Endothelial cell of umbilical vein (primary cell): ENCODE measurements at regions not wholly inside any gene's neighbourhood (a gene's known extent, or its start where the extent isn't known, plus 50 kb on each side); places are given as distances from the start of the nearest gene placed in this dataset.

Experiments used
- BruUV-seq: library from RNA; stranded (reverse); fragments of 400-500 nt; replicated peaks from 2 replicates; lab custom pipeline; 2021; lab: Mats Ljungman, UMichigan
- CTCF ChIA-PET: fragments of 300-600, 350-600 bp; sonication (Branson Sonifier 250); formaldehyde crosslinking; loops from one replicate; lab custom pipeline; 2021; ENCODE audit warnings: antibody characterized with exemption, inconsistent platforms; lab: Charles Lee
- POLR2A ChIA-PET: fragments of 300-600, 350-600 bp; sonication (Branson Sonifier 250); formaldehyde crosslinking; loops from one replicate; lab custom pipeline; 2021; ENCODE audit warnings: antibody characterized with exemption, inconsistent platforms; lab: Charles Lee
- DNase-seq: peaks from one replicate; pipeline ENCODE4 v3.0.0-alpha.2; 2011; ENCODE audit warnings: low read depth, low spot score
- FAIRE-seq: peaks from 2 replicates; lab custom pipeline; 2011; peaks lifted over from hg19 to GRCh38; lab: Jason Lieb, UNC
- H2AFZ ChIP-seq: 2 replicates; pipeline ENCODE4 v1.6.0; 2012; ENCODE audit warnings: low read depth, low read length, control low read depth, inconsistent platforms
- H3K27ac ChIP-seq: 2 replicates; pipeline ENCODE4 v1.5.1; 2011; ENCODE audit warnings: low read depth, mild to moderate bottlenecking, control low read depth, low read length, moderate library complexity; ENCODE audit not compliant: insufficient read depth
- H3K27me3 ChIP-seq, 2 experiments: 2 replicates each; pipeline versions ENCODE4 v1.6.0 to v1.6.1; 2011; ENCODE audit warnings: low read length in 2 of 2, mixed read lengths in 1 of 2; ENCODE audit not compliant: control insufficient read depth in 2 of 2, insufficient read depth in 2 of 2
- H3K36me3 ChIP-seq, 2 experiments: 2 replicates in 1 of 2; 3 replicates in 1 of 2; pipeline ENCODE4 v1.5.1; 2011; ENCODE audit warnings: low read length in 2 of 2, mild to moderate bottlenecking in 1 of 2, moderate library complexity in 1 of 2; ENCODE audit not compliant: control insufficient read depth in 2 of 2, insufficient read depth in 2 of 2; ENCODE audit errors: extremely low read depth in 1 of 2
- H3K4me1 ChIP-seq: 3 replicates; pipeline ENCODE4 v1.5.1; 2011; ENCODE audit warnings: mild to moderate bottlenecking, low read length; ENCODE audit not compliant: control insufficient read depth, insufficient read depth; ENCODE audit errors: extremely low read depth
- H3K4me2 ChIP-seq: 2 replicates; pipeline ENCODE4 v1.6.1; 2011; ENCODE audit warnings: low read length, control low read depth, mixed read lengths; ENCODE audit not compliant: insufficient read depth
- H3K4me3 ChIP-seq, 3 experiments: fragments of 200-600 bp in 1 of 3; sonication (generic), shearing (Covaris generic) in 1 of 3; replicated peaks in 1 of 3; 2 replicates each; pipeline ENCODE4 v1.5.1; 2011 to 2016; ENCODE audit warnings: control low read depth in 3 of 3, low read length in 3 of 3, mild to moderate bottlenecking in 2 of 3, inconsistent platforms in 1 of 3, low read depth in 1 of 3, moderate library complexity in 1 of 3; ENCODE audit not compliant: insufficient read depth in 1 of 3
- H3K79me2 ChIP-seq: 2 replicates; pipeline ENCODE4 v1.6.0; 2012; ENCODE audit warnings: low read length, inconsistent platforms; ENCODE audit not compliant: control insufficient read depth, insufficient read depth
- H3K9ac ChIP-seq: replicated peaks from 2 replicates; pipeline ENCODE3; 2011; ENCODE audit warnings: low read length, control low read depth; ENCODE audit not compliant: insufficient read depth; ENCODE audit errors: extremely low read depth
- H3K9me1 ChIP-seq: replicated peaks from 3 replicates; pipeline ENCODE4 v1.6.0; 2011; ENCODE audit warnings: mild to moderate bottlenecking, low read length; ENCODE audit not compliant: control insufficient read depth, insufficient read depth; ENCODE audit errors: extremely low read depth
- H3K9me3 ChIP-seq: replicated peaks from 2 replicates; pipeline ENCODE4 v1.5.1; 2012; ENCODE audit warnings: low read length, inconsistent platforms; ENCODE audit not compliant: control insufficient read depth, insufficient read depth
- H4K20me1 ChIP-seq: replicated peaks from 2 replicates; pipeline ENCODE3; 2011; ENCODE audit warnings: mild to moderate bottlenecking, low read length; ENCODE audit not compliant: control insufficient read depth, insufficient read depth; ENCODE audit errors: extremely low read depth
- EZH2 ChIP-seq: IDR thresholded peaks from 2 replicates; pipeline ENCODE4 v1.6.1; 2012; ENCODE audit warnings: borderline replicate concordance, low read depth, mild to moderate bottlenecking, moderate library complexity, low read length, inconsistent platforms; ENCODE audit not compliant: severe bottlenecking
- FOS ChIP-seq: IDR thresholded peaks from 2 replicates; pipeline ENCODE4 v1.6.1; 2011; ENCODE audit warnings: mild to moderate bottlenecking, low read length, moderate library complexity, borderline replicate concordance; ENCODE audit not compliant: insufficient read depth
- GATA2 ChIP-seq: IDR thresholded peaks from 2 replicates; pipeline ENCODE4 v1.7.0; 2011; ENCODE audit warnings: low read depth, mild to moderate bottlenecking, moderate library complexity, mixed read lengths, low read length; ENCODE audit not compliant: insufficient read length, insufficient read depth
- JUN ChIP-seq: IDR thresholded peaks from 2 replicates; pipeline ENCODE4 v1.6.1; 2011; ENCODE audit warnings: borderline replicate concordance, low read depth; ENCODE audit not compliant: insufficient read length, insufficient read depth
- MYC ChIP-seq: IDR thresholded peaks from one replicate; pipeline ENCODE4 v1.6.1; 2011; ENCODE audit warnings: mild to moderate bottlenecking, low read depth, low read length
- POLR2A ChIP-seq: IDR thresholded peaks from 2 replicates; pipeline ENCODE4 v1.6.1; 2012; ENCODE audit warnings: low read depth, mild to moderate bottlenecking, control low read depth, low read length
- POLR2AphosphoS5 ChIP-seq: IDR thresholded peaks from 2 replicates; pipeline ENCODE4 v1.6.1; 2012; ENCODE audit warnings: low read depth, mild to moderate bottlenecking, control low read depth, low read length, moderate library complexity; ENCODE audit not compliant: insufficient read depth
- dilution Hi-C: fragments of 300-500 bp; cut with MboI; formaldehyde crosslinking; loops from one replicate; pipeline ENCODE4 v1.15.0; 2019; ENCODE audit warnings: low sequenced_read_pairs; ENCODE audit not compliant: extremely low pct_ligation_motif_present
- intact Hi-C: fragments of 100-400 bp; cut with micrococcal nuclease; formaldehyde crosslinking; loops from one replicate; pipeline ENCODE4 v1.10.0; 2022
- TF ChIP-seq, protein P1 (sequence below): IDR thresholded peaks from 2 replicates; pipeline ENCODE4 v1.6.1; 2011; ENCODE audit not compliant: insufficient read depth, insufficient read length
- TF ChIP-seq, protein P2 (sequence below), 2 donors: IDR thresholded peaks; 1 replicate in 1 of 2; 2 replicates in 1 of 2; pipeline ENCODE4 v1.5.1; 2011; ENCODE audit warnings: low read length in 2 of 2, mild to moderate bottlenecking in 2 of 2, moderate library complexity in 2 of 2, control low read depth in 1 of 2, inconsistent platforms in 1 of 2, low read depth in 1 of 2; ENCODE audit not compliant: insufficient read depth in 1 of 2; ENCODE audit errors: extremely low read depth in 1 of 2

DNA sequence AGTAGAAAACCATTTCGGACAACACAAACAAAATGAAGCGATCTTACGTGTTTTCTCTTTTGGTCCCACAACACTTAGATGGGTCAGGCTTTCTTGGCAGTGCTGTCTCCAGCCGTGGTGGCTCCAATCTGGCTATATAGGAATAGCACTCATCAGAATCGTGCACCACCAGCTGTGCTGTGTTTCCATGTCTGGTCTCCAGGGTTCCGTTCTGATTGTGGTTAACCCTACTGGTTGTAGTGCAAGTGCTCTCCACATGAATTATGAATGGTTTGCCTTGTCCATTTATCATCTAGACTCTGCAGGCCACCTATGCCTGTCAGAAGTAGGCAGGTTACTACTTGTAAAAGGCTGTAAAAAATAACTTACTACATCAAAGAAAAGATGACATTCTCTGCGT, 536.3 kb downstream of the IQCM start:
- BruUV-seq: no TSS peak
- Histone ChIP-seq H4K20me1 (no peaks in the 10 kb centered on the region), H3K27ac (no peak overlapping the region), H3K36me3 (no peaks in the 10 kb centered on the region), H3K9ac (no peak overlapping the region), H3K27me3 (no peaks in the 10 kb centered on the region), H3K4me3 (no peak overlapping the region), H3K4me1 (no peaks in the 10 kb centered on the region), H3K4me2 (no peak overlapping the region), H3K9me3 (no peaks in the 10 kb centered on the region), H3K79me2 (no peaks in the 10 kb centered on the region), H3K9me1 (no peaks in the 10 kb centered on the region), H2AFZ (no peak overlapping the region)
- DNase-seq (no peak), FAIRE-seq (no peak)
- dilution Hi-C loops: no loop called here
- intact Hi-C loops: no loop called here
- no peak for TF ChIP-seq EZH2
- TF ChIP-seq POLR2AphosphoS5: no peak
- TF ChIP-seq, protein P1, sequence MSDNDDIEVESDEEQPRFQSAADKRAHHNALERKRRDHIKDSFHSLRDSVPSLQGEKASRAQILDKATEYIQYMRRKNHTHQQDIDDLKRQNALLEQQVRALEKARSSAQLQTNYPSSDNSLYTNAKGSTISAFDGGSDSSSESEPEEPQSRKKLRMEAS: no peak
- no peak for TF ChIP-seq FOS
- no peak for TF ChIP-seq POLR2A
- TF ChIP-seq GATA2: no peak
- no peak for TF ChIP-seq JUN
- TF ChIP-seq, protein P2, sequence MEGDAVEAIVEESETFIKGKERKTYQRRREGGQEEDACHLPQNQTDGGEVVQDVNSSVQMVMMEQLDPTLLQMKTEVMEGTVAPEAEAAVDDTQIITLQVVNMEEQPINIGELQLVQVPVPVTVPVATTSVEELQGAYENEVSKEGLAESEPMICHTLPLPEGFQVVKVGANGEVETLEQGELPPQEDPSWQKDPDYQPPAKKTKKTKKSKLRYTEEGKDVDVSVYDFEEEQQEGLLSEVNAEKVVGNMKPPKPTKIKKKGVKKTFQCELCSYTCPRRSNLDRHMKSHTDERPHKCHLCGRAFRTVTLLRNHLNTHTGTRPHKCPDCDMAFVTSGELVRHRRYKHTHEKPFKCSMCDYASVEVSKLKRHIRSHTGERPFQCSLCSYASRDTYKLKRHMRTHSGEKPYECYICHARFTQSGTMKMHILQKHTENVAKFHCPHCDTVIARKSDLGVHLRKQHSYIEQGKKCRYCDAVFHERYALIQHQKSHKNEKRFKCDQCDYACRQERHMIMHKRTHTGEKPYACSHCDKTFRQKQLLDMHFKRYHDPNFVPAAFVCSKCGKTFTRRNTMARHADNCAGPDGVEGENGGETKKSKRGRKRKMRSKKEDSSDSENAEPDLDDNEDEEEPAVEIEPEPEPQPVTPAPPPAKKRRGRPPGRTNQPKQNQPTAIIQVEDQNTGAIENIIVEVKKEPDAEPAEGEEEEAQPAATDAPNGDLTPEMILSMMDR (IDR thresholded peaks at IDR 0.05; ENCODE audit: extremely low read depth in 1 of 2, insufficient read depth in 1 of 2, low read depth in 1 of 2, low read length in 2 of 2): no peak
- TF ChIP-seq MYC: no peak
- ChIA-PET CTCF (no interaction called here), POLR2A (no interaction called here)
